ENCODE measurements at regions not wholly inside any gene's neighbourhood (a gene's known extent, or its start where the extent isn't known, plus 50 kb on each side); places are given as distances from the start of the nearest gene placed in this dataset.

DNA sequence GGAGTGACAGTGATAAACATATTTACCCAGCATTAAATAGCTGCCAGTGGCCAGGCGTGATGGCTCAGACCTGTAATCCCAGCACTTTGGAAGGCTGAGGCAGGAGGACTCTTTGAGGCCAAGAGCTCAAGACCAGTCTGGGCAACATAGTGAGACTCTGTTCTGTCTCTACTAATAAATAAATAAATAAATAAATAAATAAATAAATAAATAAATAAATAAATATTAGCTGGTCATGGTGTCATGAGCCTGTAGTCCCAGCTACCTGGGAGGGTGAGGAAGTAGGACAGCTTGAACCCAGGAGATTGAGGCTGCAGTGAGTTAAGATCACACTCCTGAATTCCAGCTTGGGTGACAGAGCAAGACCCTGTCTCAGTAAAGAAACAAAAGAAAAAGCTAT, 384.0 kb upstream of the ADARB2 start:
- Histone ChIP-seq H4K91ac (ENCODE audit: insufficient read depth, low read depth, low read length) (no peak overlapping the region), H2BK15ac (ENCODE audit: low read depth, low read length) (no peak overlapping the region), H3K4me3 (ENCODE audit: insufficient read depth, low read depth, low read length) (no peak overlapping the region), H2BK5ac (ENCODE audit: low read depth, low read length, poor library complexity, severe bottlenecking) (no peak overlapping the region), H3K56ac (ENCODE audit: extremely low read depth, insufficient read depth, low read length) (no peak overlapping the region), H3K4me1 (ENCODE audit: control insufficient read depth, insufficient read depth, low read length) (no peaks in the 10 kb centered on the region), H3K14ac (replicated peaks; ENCODE audit: low read depth, low read length) (no peak overlapping the region), H3K9me1 (ENCODE audit: insufficient read depth, low read length) (no peaks in the 10 kb centered on the region), H2AFZ (replicated peaks; ENCODE audit: low read length, poor library complexity) (no peak overlapping the region), H2BK120ac (ENCODE audit: low read depth, low read length) (no peak overlapping the region), H3K79me1 (ENCODE audit: low read depth in 1 of 2, low read length in 2 of 2) (no peaks in the 10 kb centered on the region), H3K18ac (ENCODE audit: low read depth, low read length) (no peak overlapping the region), H3K36me3 (ENCODE audit: control insufficient read depth, insufficient read depth, low read length) (no peaks in the 10 kb centered on the region), H3K23ac (ENCODE audit: low read depth, low read length) (no peak overlapping the region), H2BK20ac (ENCODE audit: low read depth, low read length) (no peak overlapping the region), H4K8ac (ENCODE audit: low read depth in 2 of 2, low read length in 2 of 2) (no peak overlapping the region), H3K4me2 (ENCODE audit: low read depth, low read length) (no peak overlapping the region), H2AK9ac (replicated peaks; ENCODE audit: low read depth, low read length, poor library complexity) (no peak overlapping the region), H3K27ac (ENCODE audit: insufficient read depth, low read length) (no peak overlapping the region), H3K9ac (ENCODE audit: low read depth, low read length) (no peak overlapping the region), H4K20me1 (ENCODE audit: insufficient read depth, low read length) (no peaks in the 10 kb centered on the region), H3K4ac (ENCODE audit: low read depth, low read length) (no peak overlapping the region), H4K5ac (ENCODE audit: low read depth, low read length) (no peak overlapping the region), H2AK5ac (ENCODE audit: low read depth, low read length) (no peak overlapping the region), H3K9me3 (ENCODE audit: control insufficient read depth, insufficient read depth, low read length) (peaks cover 24% of the 10 kb centered on the region), H3K27me3 (ENCODE audit: control insufficient read depth, insufficient read depth, low read length) (no peaks in the 10 kb centered on the region)
- ChIA-PET POLR2A (ENCODE audit: unreplicated experiment) (no interaction called here), CTCF (no interaction called here)
- dilution Hi-C loops (cut with HindIII; ENCODE audit: low sequenced_read_pairs, unreplicated experiment), result no loop called here
- no peak for TF ChIP-seq MAFK (IDR thresholded peaks at IDR 0.05; ENCODE audit: low read depth, low read length)
- TF ChIP-seq, protein P1, sequence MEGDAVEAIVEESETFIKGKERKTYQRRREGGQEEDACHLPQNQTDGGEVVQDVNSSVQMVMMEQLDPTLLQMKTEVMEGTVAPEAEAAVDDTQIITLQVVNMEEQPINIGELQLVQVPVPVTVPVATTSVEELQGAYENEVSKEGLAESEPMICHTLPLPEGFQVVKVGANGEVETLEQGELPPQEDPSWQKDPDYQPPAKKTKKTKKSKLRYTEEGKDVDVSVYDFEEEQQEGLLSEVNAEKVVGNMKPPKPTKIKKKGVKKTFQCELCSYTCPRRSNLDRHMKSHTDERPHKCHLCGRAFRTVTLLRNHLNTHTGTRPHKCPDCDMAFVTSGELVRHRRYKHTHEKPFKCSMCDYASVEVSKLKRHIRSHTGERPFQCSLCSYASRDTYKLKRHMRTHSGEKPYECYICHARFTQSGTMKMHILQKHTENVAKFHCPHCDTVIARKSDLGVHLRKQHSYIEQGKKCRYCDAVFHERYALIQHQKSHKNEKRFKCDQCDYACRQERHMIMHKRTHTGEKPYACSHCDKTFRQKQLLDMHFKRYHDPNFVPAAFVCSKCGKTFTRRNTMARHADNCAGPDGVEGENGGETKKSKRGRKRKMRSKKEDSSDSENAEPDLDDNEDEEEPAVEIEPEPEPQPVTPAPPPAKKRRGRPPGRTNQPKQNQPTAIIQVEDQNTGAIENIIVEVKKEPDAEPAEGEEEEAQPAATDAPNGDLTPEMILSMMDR (conservative IDR thresholded peaks at IDR 0.05; ENCODE audit: low read depth, low read length), result no peak
- TF ChIP-seq RFX5 (IDR thresholded peaks at IDR 0.05; ENCODE audit: low read depth, low read length), result no peak
- no peak for TF ChIP-seq CHD1 (IDR thresholded peaks at IDR 0.05; ENCODE audit: low read depth, low read length)
- no peak for TF ChIP-seq RCOR1 (IDR thresholded peaks at IDR 0.05; ENCODE audit: insufficient replicate concordance, low read length)
- no peak for TF ChIP-seq POLR2A (IDR thresholded peaks at IDR 0.05; ENCODE audit: low read depth, low read length)
- no peak for TF ChIP-seq SMC3 (IDR thresholded peaks at IDR 0.05; ENCODE audit: low read depth, low read length)
- no peak for TF ChIP-seq ELK1 (IDR thresholded peaks at IDR 0.05; ENCODE audit: borderline replicate concordance, low read depth, low read length)
- TF ChIP-seq BHLHE40 (IDR thresholded peaks at IDR 0.05; ENCODE audit: low read depth, low read length), result no peak
- TF ChIP-seq CEBPB (IDR thresholded peaks at IDR 0.05; ENCODE audit: low read depth, low read length), result no peak
- TF ChIP-seq MAZ (IDR thresholded peaks at IDR 0.05; ENCODE audit: borderline replicate concordance, low read depth, low read length), result no peak
- TF ChIP-seq RAD21 (IDR thresholded peaks at IDR 0.05; ENCODE audit: low read length), result no peak
- TF ChIP-seq MXI1 (IDR thresholded peaks at IDR 0.05; ENCODE audit: borderline replicate concordance, low read depth, low read length), result no peak
- TF ChIP-seq NFE2L2 (IDR thresholded peaks at IDR 0.05; ENCODE audit: low read depth, low read length), result no peak
- TF ChIP-seq USF2 (IDR thresholded peaks at IDR 0.05; ENCODE audit: low read depth, low read length), result no peak
- TF ChIP-seq FOS (IDR thresholded peaks at IDR 0.05; ENCODE audit: low read depth, low read length), result no peak
- WGBS, 2 experiments (ENCODE audit: extremely low coverage in 2 of 2, insufficient read length in 1 of 2), result no CpG with 5 or more reads among the region's 1 CpG
- in situ Hi-C loops (cut with MboI; ENCODE audit: low sequenced_read_pairs), result no loop called here
- no TSS peak for BruUV-seq (replicated peaks)
- no peak for DNase-seq
- intact Hi-C loops (cut with micrococcal nuclease), result no loop called here
- ATAC-seq (ENCODE audit: low read depth), result no peak
